ENCODE measurements at regions not wholly inside any gene's neighbourhood (a gene's known extent, or its start where the extent isn't known, plus 50 kb on each side); places are given as distances from the start of the nearest gene placed in this dataset.

DNA sequence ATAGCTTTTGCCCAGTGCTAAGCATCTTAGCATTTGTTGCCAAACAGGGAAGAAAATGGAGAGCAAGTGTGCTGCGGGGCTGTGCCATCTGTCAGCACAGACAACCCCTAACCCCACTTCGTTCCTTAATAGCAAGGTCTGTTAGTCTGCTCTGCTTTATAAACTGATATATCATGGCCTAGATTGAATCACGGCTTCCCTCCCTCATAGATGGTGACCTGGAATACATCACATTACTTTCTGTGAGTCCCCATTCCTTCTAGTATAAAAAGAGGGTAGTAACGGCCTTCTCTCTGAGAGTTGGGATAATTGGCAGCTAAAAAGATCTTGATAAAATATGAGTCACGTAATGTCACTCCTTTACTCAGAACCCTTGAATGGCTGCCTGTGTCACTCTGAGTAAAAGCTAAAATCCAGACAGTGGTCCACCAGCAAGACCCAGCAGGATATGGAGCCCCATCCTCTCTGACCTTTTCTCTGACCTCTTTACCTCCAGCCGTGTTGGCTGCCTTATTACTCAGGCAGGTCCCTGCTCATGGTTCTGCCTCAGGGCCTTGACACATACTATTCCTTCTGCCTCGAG is 151.7 kb downstream of the DLEU7 start:
- TF ChIP-seq EZH2 (IDR thresholded peaks at IDR 0.05; ENCODE audit: insufficient read depth, low read length): no peak
- TF ChIP-seq, protein P1, sequence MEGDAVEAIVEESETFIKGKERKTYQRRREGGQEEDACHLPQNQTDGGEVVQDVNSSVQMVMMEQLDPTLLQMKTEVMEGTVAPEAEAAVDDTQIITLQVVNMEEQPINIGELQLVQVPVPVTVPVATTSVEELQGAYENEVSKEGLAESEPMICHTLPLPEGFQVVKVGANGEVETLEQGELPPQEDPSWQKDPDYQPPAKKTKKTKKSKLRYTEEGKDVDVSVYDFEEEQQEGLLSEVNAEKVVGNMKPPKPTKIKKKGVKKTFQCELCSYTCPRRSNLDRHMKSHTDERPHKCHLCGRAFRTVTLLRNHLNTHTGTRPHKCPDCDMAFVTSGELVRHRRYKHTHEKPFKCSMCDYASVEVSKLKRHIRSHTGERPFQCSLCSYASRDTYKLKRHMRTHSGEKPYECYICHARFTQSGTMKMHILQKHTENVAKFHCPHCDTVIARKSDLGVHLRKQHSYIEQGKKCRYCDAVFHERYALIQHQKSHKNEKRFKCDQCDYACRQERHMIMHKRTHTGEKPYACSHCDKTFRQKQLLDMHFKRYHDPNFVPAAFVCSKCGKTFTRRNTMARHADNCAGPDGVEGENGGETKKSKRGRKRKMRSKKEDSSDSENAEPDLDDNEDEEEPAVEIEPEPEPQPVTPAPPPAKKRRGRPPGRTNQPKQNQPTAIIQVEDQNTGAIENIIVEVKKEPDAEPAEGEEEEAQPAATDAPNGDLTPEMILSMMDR (IDR thresholded peaks at IDR 0.05; ENCODE audit: insufficient read depth, low read depth, low read length): no peak
- Histone ChIP-seq H3K9ac (ENCODE audit: low read length) (peak overlapping the region; percentile 19), H4K20me1 (ENCODE audit: insufficient read depth, low read length) (no peaks in the 10 kb centered on the region), H3K4me3 (ENCODE audit: insufficient read depth, low read depth, low read length) (no peak overlapping the region), H3K27ac (ENCODE audit: low read depth, low read length) (peak overlapping the region; percentile 60), H3K4me2 (ENCODE audit: low read length) (peak overlapping the region; percentile 17), H3K9me3 (ENCODE audit: insufficient read depth, low read depth, low read length) (no peaks in the 10 kb centered on the region), H3K36me3 (ENCODE audit: insufficient read depth, low read length) (no peaks in the 10 kb centered on the region), H3K27me3 (ENCODE audit: insufficient read depth, low read length) (no peaks in the 10 kb centered on the region), H3K79me2 (ENCODE audit: insufficient read depth, low read length) (no peaks in the 10 kb centered on the region), H2AFZ (ENCODE audit: low read depth, low read length) (no peak overlapping the region), H3K4me1 (ENCODE audit: insufficient read depth, low read length) (peaks cover 25% of the 10 kb centered on the region)
- H3K36me3 Mint-ChIP-seq (ENCODE audit: low read depth, unreplicated experiment): peaks cover 2% of the 10 kb centered on the region
- no peak overlapping the region for H3K27ac Mint-ChIP-seq (ENCODE audit: unreplicated experiment)
- peaks cover 45% of the 10 kb centered on the region for H3K4me1 Mint-ChIP-seq (ENCODE audit: low read depth, unreplicated experiment)
- no peak overlapping the region for H3K4me3 Mint-ChIP-seq (ENCODE audit: unreplicated experiment)
- DNase-seq (ENCODE audit: low read depth) (peak; percentile 49), FAIRE-seq (no peak)
- no peaks in the 10 kb centered on the region for H3K27me3 Mint-ChIP-seq (ENCODE audit: low read depth, unreplicated experiment)
- H3K9me3 Mint-ChIP-seq (ENCODE audit: unreplicated experiment): no peaks in the 10 kb centered on the region

DNA sequence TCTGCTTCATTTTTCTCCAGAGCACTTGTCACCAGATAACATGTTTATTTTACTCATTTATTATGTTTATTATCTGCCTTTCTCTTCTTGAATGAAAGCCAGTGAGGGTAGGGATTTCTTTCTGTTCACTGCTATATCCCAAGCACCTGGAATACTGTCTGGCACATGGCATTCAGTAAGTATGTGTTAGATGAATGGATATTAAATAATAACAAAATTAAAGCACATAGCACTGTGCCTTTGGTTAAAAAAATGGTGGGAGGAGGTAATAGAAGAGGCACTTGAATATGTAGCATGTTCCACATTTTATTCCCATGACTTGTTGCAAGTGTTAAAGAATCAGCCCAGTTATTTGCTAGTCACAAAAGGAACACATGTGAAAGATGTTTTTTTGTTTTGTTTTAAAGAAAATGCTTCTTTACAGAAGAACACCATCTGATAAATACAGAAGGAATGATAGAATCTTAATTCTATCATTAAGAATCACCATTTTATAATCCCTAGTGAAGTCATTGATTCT is 151.0 kb downstream of the DLEU7 start:
- peaks cover 3% of the 10 kb centered on the region for H3K27me3 Mint-ChIP-seq (ENCODE audit: low read depth, unreplicated experiment)
- Histone ChIP-seq H3K9me3 (ENCODE audit: insufficient read depth, low read depth, low read length) (no peaks in the 10 kb centered on the region), H3K27me3 (ENCODE audit: insufficient read depth, low read length) (no peaks in the 10 kb centered on the region), H3K9ac (ENCODE audit: low read length) (no peak overlapping the region), H3K27ac (ENCODE audit: low read depth, low read length) (peak overlapping the region; percentile 10), H3K79me2 (ENCODE audit: insufficient read depth, low read length) (no peaks in the 10 kb centered on the region), H3K4me1 (ENCODE audit: insufficient read depth, low read length) (peaks cover 25% of the 10 kb centered on the region), H4K20me1 (ENCODE audit: insufficient read depth, low read length) (no peaks in the 10 kb centered on the region), H2AFZ (ENCODE audit: low read depth, low read length) (no peak overlapping the region), H3K4me2 (ENCODE audit: low read length) (peak overlapping the region; percentile 17), H3K4me3 (ENCODE audit: insufficient read depth, low read depth, low read length) (no peak overlapping the region), H3K36me3 (ENCODE audit: insufficient read depth, low read length) (no peaks in the 10 kb centered on the region)
- TF ChIP-seq, protein P1 (IDR thresholded peaks at IDR 0.05; ENCODE audit: insufficient read depth, low read depth, low read length): no peak
- TF ChIP-seq EZH2 (IDR thresholded peaks at IDR 0.05; ENCODE audit: insufficient read depth, low read length): no peak
- H3K4me1 Mint-ChIP-seq (ENCODE audit: low read depth, unreplicated experiment): peaks cover 49% of the 10 kb centered on the region
- DNase-seq (ENCODE audit: low read depth) (peak; percentile 34), FAIRE-seq (no peak)
- peak overlapping the region; percentile 75 for H3K27ac Mint-ChIP-seq (ENCODE audit: unreplicated experiment)
- no peak overlapping the region for H3K4me3 Mint-ChIP-seq (ENCODE audit: unreplicated experiment)
- peaks cover 2% of the 10 kb centered on the region for H3K36me3 Mint-ChIP-seq (ENCODE audit: low read depth, unreplicated experiment)
- no peaks in the 10 kb centered on the region for H3K9me3 Mint-ChIP-seq (ENCODE audit: unreplicated experiment)

DNA sequence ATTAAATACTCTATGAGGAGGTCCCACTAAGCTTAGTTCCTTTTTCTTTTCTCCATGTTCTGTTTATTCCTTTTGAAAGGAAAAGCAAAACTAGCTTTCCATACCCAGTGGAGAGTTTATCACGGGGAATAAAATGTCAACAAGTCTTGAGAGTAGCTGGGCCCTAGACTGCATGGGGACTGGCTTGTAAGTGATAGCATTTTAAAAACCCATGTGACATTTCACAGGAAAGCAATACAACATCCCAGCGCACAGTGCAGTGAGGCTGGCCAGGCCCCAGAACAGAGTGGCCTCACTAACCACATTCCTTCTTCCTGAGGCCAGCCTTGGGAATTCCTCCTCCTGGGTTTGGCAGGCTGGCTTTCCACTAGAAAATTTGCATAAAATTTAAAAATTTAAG is 149.8 kb downstream of the DLEU7 start:
- peaks cover 25% of the 10 kb centered on the region for H3K4me1 ChIP-seq (ENCODE audit: insufficient read depth, low read length)
- H3K9me3 Mint-ChIP-seq (ENCODE audit: unreplicated experiment): no peaks in the 10 kb centered on the region
- peaks cover 2% of the 10 kb centered on the region for H3K36me3 Mint-ChIP-seq (ENCODE audit: low read depth, unreplicated experiment)
- DNase-seq (ENCODE audit: low read depth): peak; percentile 72
- H3K4me3 ChIP-seq (ENCODE audit: insufficient read depth, low read depth, low read length): no peak overlapping the region
- no peak overlapping the region for H3K4me3 Mint-ChIP-seq (ENCODE audit: unreplicated experiment)
- H3K79me2 ChIP-seq (ENCODE audit: insufficient read depth, low read length): no peaks in the 10 kb centered on the region
- H3K4me1 Mint-ChIP-seq (ENCODE audit: low read depth, unreplicated experiment): peaks cover 55% of the 10 kb centered on the region
- no peaks in the 10 kb centered on the region for H3K9me3 ChIP-seq (ENCODE audit: insufficient read depth, low read depth, low read length)
- no peak for FAIRE-seq
- peak overlapping the region; percentile 9 for H3K27ac ChIP-seq (ENCODE audit: low read depth, low read length)
- H3K27me3 Mint-ChIP-seq (ENCODE audit: low read depth, unreplicated experiment): peaks cover 3% of the 10 kb centered on the region
- H3K9ac ChIP-seq (ENCODE audit: low read length): no peak overlapping the region
- peak overlapping the region; percentile 75 for H3K27ac Mint-ChIP-seq (ENCODE audit: unreplicated experiment)
- no peaks in the 10 kb centered on the region for H4K20me1 ChIP-seq (ENCODE audit: insufficient read depth, low read length)
- no peaks in the 10 kb centered on the region for H3K36me3 ChIP-seq (ENCODE audit: insufficient read depth, low read length)
- no peaks in the 10 kb centered on the region for H3K27me3 ChIP-seq (ENCODE audit: insufficient read depth, low read length)
- H3K4me2 ChIP-seq (ENCODE audit: low read length): peak overlapping the region; percentile 42
- H2AFZ ChIP-seq (ENCODE audit: low read depth, low read length): no peak overlapping the region
- TF ChIP-seq, protein P1 (IDR thresholded peaks at IDR 0.05; ENCODE audit: insufficient read depth, low read depth, low read length): no peak
- no peak for TF ChIP-seq EZH2 (IDR thresholded peaks at IDR 0.05; ENCODE audit: insufficient read depth, low read length)

Data from astrocyte (in vitro differentiated cells and primary cell).